GM18870 (cell line): ENCODE measurements at regions not wholly inside any gene's neighbourhood (a gene's known extent, or its start where the extent isn't known, plus 50 kb on each side); places are given as distances from the start of the nearest gene placed in this dataset.
A peak's percentile ranks its signal among the peaks of the same experiment; 100 is the strongest.

Experiments used
- ATAC-seq: cut with Tn5 transposase; IDR thresholded peaks from one replicate; pipeline ENCODE4 v1.9.1; 2021; ENCODE audit warnings: moderate library complexity; ENCODE audit not compliant: unreplicated experiment

GRCh38 chr20:6576726-6577125 lies 190.8 kb upstream of the BMP2 start:
- no peak for ATAC-seq

GRCh38 chr20:6575912-6576401 lies 191.5 kb upstream of the BMP2 start:
- ATAC-seq, result peak; percentile 88

- ATAC-seq, result no peak
These were observed 200.7 kb upstream of the BMP2 start for GRCh38 chr20:6566821-6567220.

- no peak for ATAC-seq
These were observed 205.4 kb upstream of the BMP2 start for GRCh38 chr20:6562111-6562510.

GRCh38 chr20:6560978-6561377 lies 206.5 kb upstream of the BMP2 start:
- ATAC-seq, result no peak

- ATAC-seq, result no peak
These were observed 207.7 kb upstream of the BMP2 start for GRCh38 chr20:6559791-6560190.

GRCh38 chr20:6558341-6558740 lies 209.1 kb upstream of the BMP2 start:
- no peak for ATAC-seq

- ATAC-seq, result no peak
These were observed 233.6 kb upstream of the BMP2 start for GRCh38 chr20:6533761-6534479.

- no peak for ATAC-seq
These were observed 234.1 kb upstream of the BMP2 start for GRCh38 chr20:6533351-6533750.

GRCh38 chr20:6530779-6531315 lies 236.6 kb upstream of the BMP2 start:
- ATAC-seq, result no peak

- no peak for ATAC-seq
These were observed 237.2 kb upstream of the BMP2 start for GRCh38 chr20:6530254-6530653.

GRCh38 chr20:6525447-6526303 lies 241.8 kb upstream of the BMP2 start:
- no peak for ATAC-seq

GRCh38 chr20:6524305-6524704 lies 243.2 kb upstream of the BMP2 start:
- ATAC-seq, result no peak

- ATAC-seq, result no peak
These were observed 247.9 kb upstream of the BMP2 start for GRCh38 chr20:6519556-6519955.

- no peak for ATAC-seq
These were observed 252.2 kb upstream of the BMP2 start for GRCh38 chr20:6515261-6515660.

- no peak for ATAC-seq
These were observed 253.9 kb upstream of the BMP2 start for GRCh38 chr20:6513599-6513998.

- no peak for ATAC-seq
These were observed 258.1 kb upstream of the BMP2 start for GRCh38 chr20:6509374-6509773.

GRCh38 chr20:6506906-6507305 lies 260.6 kb upstream of the BMP2 start:
- ATAC-seq, result no peak

- ATAC-seq, result no peak
These were observed 262.7 kb upstream of the BMP2 start for GRCh38 chr20:6504826-6505225.

GRCh38 chr20:6504179-6504578 lies 263.3 kb upstream of the BMP2 start:
- no peak for ATAC-seq

GRCh38 chr20:6502999-6503398 lies 264.5 kb upstream of the BMP2 start:
- no peak for ATAC-seq

- no peak for ATAC-seq
These were observed 265.3 kb upstream of the BMP2 start for GRCh38 chr20:6502219-6502618.
